ENCODE measurements at regions not wholly inside any gene's neighbourhood (a gene's known extent, or its start where the extent isn't known, plus 50 kb on each side); places are given as distances from the start of the nearest gene placed in this dataset. TPM values are rescaled to one million over a fixed set of nuclear protein-coding genes. Genes with fewer than 3 reads are reported as not detected.

- Histone ChIP-seq H3K36me3 (ENCODE audit: insufficient read depth, low read length) (no peaks in the 10 kb centered on the region), H3K4me3 (ENCODE audit: low read length) (no peak overlapping the region)
Observed at GRCh38 chr18:7497081-7497480, 70.0 kb upstream of the PTPRM start.

GRCh38 chr18:7511106-7511505, 56.0 kb upstream of the PTPRM start:
- Histone ChIP-seq H3K36me3 (ENCODE audit: insufficient read depth, low read length) (no peaks in the 10 kb centered on the region), H3K4me2 (ENCODE audit: low read length) (no peak overlapping the region), H3K27me3 (ENCODE audit: control insufficient read depth, insufficient read depth, low read length) (peaks cover 8% of the 10 kb centered on the region), H3K4me3 (ENCODE audit: low read length) (no peak overlapping the region), H3K9me3 (replicated peaks; ENCODE audit: low read length) (no peaks in the 10 kb centered on the region), H3K9ac (ENCODE audit: low read depth, low read length) (no peak overlapping the region), H3K4me1 (ENCODE audit: control insufficient read depth, insufficient read depth, low read length) (no peaks in the 10 kb centered on the region)

More at GRCh38 chr18:7497081-7497480, 70.0 kb upstream of the PTPRM start:
- H3K4me1 ChIP-seq (ENCODE audit: control insufficient read depth, insufficient read depth, low read length), result no peaks in the 10 kb centered on the region
- H3K4me2 ChIP-seq (ENCODE audit: low read length), result no peak overlapping the region
- no peaks in the 10 kb centered on the region for H3K27me3 ChIP-seq (ENCODE audit: control insufficient read depth, insufficient read depth, low read length)
- no peak overlapping the region for H3K9ac ChIP-seq (ENCODE audit: low read depth, low read length)
- no peaks in the 10 kb centered on the region for H3K9me3 ChIP-seq (replicated peaks; ENCODE audit: low read length)

GRCh38 chr18:7512348-7512747, 54.8 kb upstream of the PTPRM start:
- no peak overlapping the region for H3K9ac ChIP-seq (ENCODE audit: low read depth, low read length)
- H3K27me3 ChIP-seq (ENCODE audit: control insufficient read depth, insufficient read depth, low read length), result peaks cover 12% of the 10 kb centered on the region
- no peaks in the 10 kb centered on the region for H3K9me3 ChIP-seq (replicated peaks; ENCODE audit: low read length)
- no peak overlapping the region for H3K4me3 ChIP-seq (ENCODE audit: low read length)
- no peaks in the 10 kb centered on the region for H3K36me3 ChIP-seq (ENCODE audit: insufficient read depth, low read length)
- H3K4me2 ChIP-seq (ENCODE audit: low read length), result no peak overlapping the region
- H3K4me1 ChIP-seq (ENCODE audit: control insufficient read depth, insufficient read depth, low read length), result no peaks in the 10 kb centered on the region

- peaks cover 9% of the 10 kb centered on the region for H3K27me3 ChIP-seq (ENCODE audit: control insufficient read depth, insufficient read depth, low read length)
- no peak overlapping the region for H3K4me2 ChIP-seq (ENCODE audit: low read length)
- no peaks in the 10 kb centered on the region for H3K4me1 ChIP-seq (ENCODE audit: control insufficient read depth, insufficient read depth, low read length)
- H3K9me3 ChIP-seq (replicated peaks; ENCODE audit: low read length), result no peaks in the 10 kb centered on the region
- no peak overlapping the region for H3K4me3 ChIP-seq (ENCODE audit: low read length)
- no peaks in the 10 kb centered on the region for H3K36me3 ChIP-seq (ENCODE audit: insufficient read depth, low read length)
- H3K9ac ChIP-seq (ENCODE audit: low read depth, low read length), result no peak overlapping the region
Observed at GRCh38 chr18:7512990-7513389, 54.1 kb upstream of the PTPRM start.

GRCh38 chr18:7514796-7515440, 52.2 kb upstream of the PTPRM start:
- H3K9me3 ChIP-seq (replicated peaks; ENCODE audit: low read length), result no peaks in the 10 kb centered on the region
- no peak overlapping the region for H3K4me3 ChIP-seq (ENCODE audit: low read length)
- no peaks in the 10 kb centered on the region for H3K36me3 ChIP-seq (ENCODE audit: insufficient read depth, low read length)
- H3K4me1 ChIP-seq (ENCODE audit: control insufficient read depth, insufficient read depth, low read length), result no peaks in the 10 kb centered on the region
- H3K27me3 ChIP-seq (ENCODE audit: control insufficient read depth, insufficient read depth, low read length), result peaks cover 22% of the 10 kb centered on the region
- H3K4me2 ChIP-seq (ENCODE audit: low read length), result no peak overlapping the region
- H3K9ac ChIP-seq (ENCODE audit: low read depth, low read length), result no peak overlapping the region

GRCh38 chr18:7516266-7517117, 50.6 kb upstream of the PTPRM start:
- no peaks in the 10 kb centered on the region for H3K4me1 ChIP-seq (ENCODE audit: control insufficient read depth, insufficient read depth, low read length)
- no peaks in the 10 kb centered on the region for H3K9me3 ChIP-seq (replicated peaks; ENCODE audit: low read length)
- H3K4me3 ChIP-seq (ENCODE audit: low read length), result no peak overlapping the region
- H3K9ac ChIP-seq (ENCODE audit: low read depth, low read length), result no peak overlapping the region
- H3K27me3 ChIP-seq (ENCODE audit: control insufficient read depth, insufficient read depth, low read length), result peaks cover 31% of the 10 kb centered on the region
- H3K36me3 ChIP-seq (ENCODE audit: insufficient read depth, low read length), result no peaks in the 10 kb centered on the region
- no peak overlapping the region for H3K4me2 ChIP-seq (ENCODE audit: low read length)

Small RNA genes lying in the stretch of these regions (small RNA-seq; reads per million reads assigned to genes)
- not detected for gene RF00554

Data from skeletal muscle satellite cell (primary cell).